ENCODE measurements at regions not wholly inside any gene's neighbourhood (a gene's known extent, or its start where the extent isn't known, plus 50 kb on each side); places are given as distances from the start of the nearest gene placed in this dataset.

- TF ChIP-seq SRSF1 (IDR thresholded peaks at IDR 0.05; ENCODE audit: low read depth, low read length) = no peak
- no peak for TF ChIP-seq E2F4 (CRISPR knock-in tag; IDR thresholded peaks at IDR 0.05; ENCODE audit: low read depth)
- no peak for TF ChIP-seq ZFP1 (CRISPR knock-in tag; IDR thresholded peaks at IDR 0.05)
- TF ChIP-seq TGIF2 (CRISPR knock-in tag; IDR thresholded peaks at IDR 0.05) = no peak
- peak; percentile 76 for TF ChIP-seq ZNF197 (CRISPR knock-in tag; IDR thresholded peaks at IDR 0.05; ENCODE audit: low read depth)
- no peak for TF ChIP-seq BRF1 (IDR thresholded peaks at IDR 0.05; ENCODE audit: borderline replicate concordance, extremely low read depth, insufficient read length)
- TF ChIP-seq ZBTB49 (CRISPR knock-in tag; IDR thresholded peaks at IDR 0.05; ENCODE audit: borderline replicate concordance) = no peak
- TF ChIP-seq JUND (IDR thresholded peaks at IDR 0.05; ENCODE audit: borderline replicate concordance, low read depth, low read length) = no peak
- peak; percentile 21; the same call in 1 of the 3 replicates for TF ChIP-seq JUND (tag; IDR thresholded peaks at IDR 0.05; ENCODE audit: borderline replicate concordance, low read depth, low read length)
- 0 out of 4 replicates have a peak, but pooled peaks of 1 of the 2 experiments have one; percentile 37 for TF ChIP-seq MAZ (CRISPR knock-in tag; conservative IDR thresholded peaks at IDR 0.05 in 1 of 2, IDR thresholded peaks at IDR 0.05 in 1 of 2)
- no peak for TF ChIP-seq RBM39 (optimal IDR thresholded peaks at IDR 0.05; ENCODE audit: low read depth, low read length)
- TF ChIP-seq POLR2H (tag; IDR thresholded peaks at IDR 0.05; ENCODE audit: low read depth) = peak; percentile 44; the same call in 1 of the 2 replicates
- peak; percentile 83 for TF ChIP-seq TAF7 (tag; IDR thresholded peaks at IDR 0.05)
- TF ChIP-seq TCF3 (CRISPR knock-in tag; IDR thresholded peaks at IDR 0.05) = no peak
- TF ChIP-seq BRCA1 (IDR thresholded peaks at IDR 0.05) = no peak
- TF ChIP-seq BRCA1 (CRISPR knock-in tag; IDR thresholded peaks at IDR 0.05) = no peak
- TF ChIP-seq MECOM (CRISPR knock-in tag; IDR thresholded peaks at IDR 0.05) = peak; percentile 94
- TF ChIP-seq ZNF830 (CRISPR knock-in tag; IDR thresholded peaks at IDR 0.05) = no peak
These were observed 87.4 kb downstream of the CD24 start (continued) for GRCh38 chr6:106886922-106887797.

Data from K562 (cell line).